K562 (cell line): ENCODE measurements at regions not wholly inside any gene's neighbourhood (a gene's known extent, or its start where the extent isn't known, plus 50 kb on each side); places are given as distances from the start of the nearest gene placed in this dataset.

Experiments used
- ATAC-seq: fragments of 200-7000 bp; cut with Tn5 transposase; 3 replicates; pipeline ENCODE4 v1.9.1; 2020; ENCODE audit warnings: moderate library complexity
- BruUV-seq: library from RNA; stranded (reverse); fragments of 400-500 nt; replicated peaks from 2 replicates; lab custom pipeline; 2021; lab: Mats Ljungman, UMichigan
- CTCF ChIA-PET: fragments of 300-600 bp; formaldehyde crosslinking; extraction: SDS; loops from one replicate; lab custom pipeline; 2021; ENCODE audit warnings: low intra/inter-chr PET ratio; lab: Yijun Ruan, JAX
- POLR2A ChIA-PET: fragments of 300-600, 350-650 bp; sonication (Branson Sonifier 250); formaldehyde crosslinking; extraction: SDS; loops from one replicate; lab custom pipeline; 2021; ENCODE audit warnings: antibody characterized with exemption, inconsistent platforms; lab: Yijun Ruan, JAX
- DNase-seq, 4 experiments: peaks; one replicate each; pipeline versions ENCODE4 v3.0.0 to v3.0.0-alpha.2; 2011 to 2018; ENCODE audit warnings: low spot score in 3 of 4, mixed read lengths in 3 of 4; ENCODE audit errors: extremely low read depth in 1 of 4
- FAIRE-seq: peaks from 2 replicates; lab custom pipeline; 2011; peaks lifted over from hg19 to GRCh38; lab: Jason Lieb, UNC
- H2AFZ ChIP-seq: 2 replicates; pipeline ENCODE4 v1.6.0; 2011; ENCODE audit warnings: low read depth, low read length, control low read depth, inconsistent platforms
- H3K27ac ChIP-seq: fragments of 200-600 bp; 3 replicates; pipeline ENCODE4 v1.8.0; 2011; ENCODE audit warnings: low read depth, mild to moderate bottlenecking, control low read depth, inconsistent platforms, low read length, moderate library complexity, mixed read lengths; ENCODE audit errors: extremely low read depth
- H3K27me3 ChIP-seq, 2 experiments: fragments of 300-600 bp in 1 of 2; 2 replicates in 1 of 2; 3 replicates in 1 of 2; pipeline versions ENCODE4 v1.6.0 to v1.8.0; 2011; ENCODE audit warnings: inconsistent platforms in 2 of 2, low read length in 2 of 2, mild to moderate bottlenecking in 1 of 2, mixed read lengths in 1 of 2, moderate library complexity in 1 of 2; ENCODE audit not compliant: control insufficient read depth in 2 of 2, insufficient read depth in 2 of 2
- H3K36me3 ChIP-seq: fragments of 300-600 bp; 3 replicates; pipeline ENCODE4 v1.8.0; 2011; ENCODE audit warnings: mild to moderate bottlenecking, low read length, inconsistent platforms; ENCODE audit not compliant: control insufficient read depth, insufficient read depth
- H3K4me1 ChIP-seq, 2 experiments: fragments of 200-600 bp in 1 of 2; replicated peaks in 1 of 2; 2 replicates in 1 of 2; 3 replicates in 1 of 2; pipeline versions ENCODE4 v1.5.1 to v1.8.0; 2011; ENCODE audit warnings: inconsistent platforms in 2 of 2, low read length in 2 of 2, mild to moderate bottlenecking in 1 of 2, mixed read lengths in 1 of 2, moderate library complexity in 1 of 2; ENCODE audit not compliant: control insufficient read depth in 2 of 2, insufficient read depth in 2 of 2
- H3K4me2 ChIP-seq: 2 replicates; pipeline ENCODE4 v1.6.1; 2011; ENCODE audit warnings: low read length, control low read depth, inconsistent platforms, mixed read lengths; ENCODE audit not compliant: insufficient read depth
- H3K4me3 ChIP-seq: fragments of 200-600 bp; sonication (generic), shearing (Covaris generic); 2 replicates; pipeline ENCODE4 v1.5.1; 2016; ENCODE audit warnings: control low read depth, inconsistent platforms
- H3K79me2 ChIP-seq: fragments of 200-600 bp; 3 replicates; pipeline ENCODE4 v1.8.0; 2011; ENCODE audit warnings: low read length, inconsistent platforms; ENCODE audit not compliant: control insufficient read depth, insufficient read depth
- H3K9ac ChIP-seq, 2 experiments: 2 replicates each; pipeline versions ENCODE4 v1.6.0 to v1.6.1; 2011; ENCODE audit warnings: low read depth in 2 of 2, low read length in 2 of 2, control low read depth in 1 of 2, inconsistent platforms in 1 of 2, mild to moderate bottlenecking in 1 of 2, mixed read lengths in 1 of 2; ENCODE audit not compliant: insufficient read depth in 1 of 2
- H3K9me1 ChIP-seq: one replicate; pipeline ENCODE4 v1.6.0; 2011; ENCODE audit warnings: inconsistent platforms, mild to moderate bottlenecking, low read length, moderate library complexity; ENCODE audit not compliant: control insufficient read depth, insufficient read depth
- H3K9me3 ChIP-seq: replicated peaks from 2 replicates; pipeline ENCODE4 v1.5.1; 2011; ENCODE audit warnings: low read depth, low read length, inconsistent platforms; ENCODE audit not compliant: control insufficient read depth, insufficient read depth
- H4K20me1 ChIP-seq: replicated peaks from 2 replicates; pipeline ENCODE4 v1.6.1; 2011; ENCODE audit warnings: low read length, inconsistent platforms, mixed read lengths; ENCODE audit not compliant: control insufficient read depth, insufficient read depth
- BMI1 ChIP-seq: fragments of 150-350 bp; IDR thresholded peaks from 2 replicates; pipeline ENCODE4 v1.6.1; 2014; ENCODE audit warnings: low read length
- CCNT2 ChIP-seq: IDR thresholded peaks from 2 replicates; pipeline ENCODE4 v1.6.1; 2011; ENCODE audit warnings: borderline replicate concordance, low read depth, mild to moderate bottlenecking, moderate library complexity, mixed read lengths, low read length; ENCODE audit not compliant: insufficient read length; ENCODE audit errors: extremely low read depth
- CTCF ChIP-seq, 3 experiments: IDR thresholded peaks in 2 of 3; conservative IDR thresholded peaks in 1 of 3; 2 replicates each; pipeline ENCODE4 v1.5.1; 2011 to 2012; ENCODE audit warnings: low read length in 3 of 3, mild to moderate bottlenecking in 3 of 3, control low read depth in 2 of 3, improper control_type of control experiment in 1 of 3, inconsistent platforms in 1 of 3, low read depth in 1 of 3, mixed read lengths in 1 of 3, moderate library complexity in 1 of 3; ENCODE audit not compliant: insufficient read depth in 2 of 3
- GTF2A2 ChIP-seq: IDR thresholded peaks from 2 replicates; pipeline ENCODE4 v1.6.1; 2016; ENCODE audit warnings: mild to moderate bottlenecking, missing genetic modification characterization, missing compliant biosample characterization
- HCFC1 ChIP-seq: IDR thresholded peaks from 2 replicates; pipeline ENCODE4 v1.6.1; 2012; ENCODE audit warnings: low read depth, low read length, improper control_type of control experiment
- KDM4B ChIP-seq, 2 experiments: fragments of 450-650 bp in 1 of 2; sonication (generic) in 1 of 2; IDR thresholded peaks; 2 replicates each; pipeline ENCODE4 v1.6.1; 2016 to 2017; ENCODE audit warnings: borderline replicate concordance in 2 of 2, antibody characterized with exemption in 1 of 2, low read depth in 1 of 2, mild to moderate bottlenecking in 1 of 2
- MAX ChIP-seq: sonication (generic); formaldehyde crosslinking; IDR thresholded peaks from 2 replicates; pipeline ENCODE4 v1.9.0; 2022; ENCODE audit warnings: mild to moderate bottlenecking, missing genetic modification reagents
- PHB ChIP-seq: fragments of 250-450 bp; sonication (Bioruptor Pico); IDR thresholded peaks from 2 replicates; pipeline ENCODE4 v1.5.0; 2021
- POLR2H ChIP-seq: IDR thresholded peaks from 2 replicates; pipeline ENCODE4 v1.6.1; 2016; ENCODE audit warnings: missing genetic modification characterization, low read depth, mild to moderate bottlenecking, control low read depth, missing compliant biosample characterization, moderate library complexity
- RBM25 ChIP-seq: fragments of 200-400 bp; formaldehyde crosslinking; IDR thresholded peaks from 2 replicates; pipeline ENCODE4 v1.6.1; 2018; ENCODE audit warnings: low read length, low read depth, moderate library complexity; ENCODE audit not compliant: severe bottlenecking
- SOX6 ChIP-seq: fragments of 450-650 bp; IDR thresholded peaks from 2 replicates; pipeline ENCODE4 v1.6.1; 2014; ENCODE audit warnings: mild to moderate bottlenecking
- SUPT5H ChIP-seq: fragments of 450-650 bp; IDR thresholded peaks from 2 replicates; pipeline ENCODE4 v1.6.1; 2016
- ZBTB2 ChIP-seq: fragments of 450-650 bp; IDR thresholded peaks from 2 replicates; pipeline ENCODE4 v1.6.1; 2016; ENCODE audit warnings: antibody characterized with exemption
- ZNF696 ChIP-seq: fragments of 250-450 bp; sonication (Bioruptor Pico); conservative IDR thresholded peaks from 2 replicates; pipeline ENCODE4 v1.4.0; 2020; ENCODE audit warnings: mild to moderate bottlenecking, moderate library complexity
- WGBS: fragments of 100-300 bp; shearing (Covaris generic); methylation state at CpG from one replicate; pipeline ENCODE4 v1.1.6; 2016; ENCODE audit warnings: low coverage, mixed read lengths; ENCODE audit not compliant: insufficient coverage; ENCODE audit errors: missing lambda C conversion rate; 5-methylcytosine and 5-hydroxymethylcytosine counted together
- in situ Hi-C: fragments of 300-500 bp; cut with MboI; formaldehyde crosslinking; loops from 4 replicates; pipeline ENCODE4 v1.15.0; 2018; ENCODE audit warnings: inconsistent platforms, mixed read lengths
- intact Hi-C: fragments of 100-400 bp; cut with micrococcal nuclease; formaldehyde crosslinking; loops from 2 replicates; pipeline ENCODE4 v1.14.2; 2022
- TF ChIP-seq, protein P1 (sequence below): sonication (generic); formaldehyde crosslinking; IDR thresholded peaks from 2 replicates; pipeline ENCODE4 v1.8.1; 2023; ENCODE audit warnings: mild to moderate bottlenecking, missing genetic modification reagents

- TF ChIP-seq HCFC1 (no peak), ZBTB2 (no peak)
These were observed 526.5 kb upstream of the NUDT12 start (continued) for GRCh38 chr5:104088876-104089778.

DNA sequence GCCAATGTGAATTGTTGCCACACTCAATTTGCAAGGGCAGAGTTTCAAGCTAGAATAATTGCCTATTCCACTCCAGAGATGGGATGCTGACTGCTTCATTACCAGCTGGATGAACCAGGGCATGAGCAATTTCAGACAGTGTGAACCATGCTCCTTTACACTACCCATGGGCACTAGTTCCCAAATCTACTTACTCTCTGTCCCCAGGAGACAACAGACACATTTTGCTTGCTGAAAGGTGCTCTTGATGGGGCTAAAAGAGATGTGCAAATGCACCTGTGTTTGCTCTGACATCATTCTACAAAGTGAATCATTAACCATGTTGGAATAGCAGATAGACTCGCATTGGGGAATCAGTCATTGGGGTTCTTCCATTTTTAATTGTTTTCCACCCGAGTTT is 522.3 kb upstream of the NUDT12 start:
- Histone ChIP-seq H3K9me3 (no peaks in the 10 kb centered on the region), H3K4me3 (no peak overlapping the region), H3K9me1 (no peaks in the 10 kb centered on the region), H3K4me1 (peaks cover 0 to 12% of the 10 kb centered on the region in 2 experiments; a peak in 3 of 5 replicates), H3K27ac (no peak overlapping the region), H3K27me3 (no peaks in the 10 kb centered on the region), H3K79me2 (peaks cover 27% of the 10 kb centered on the region), H2AFZ (no peak overlapping the region), H3K9ac (no peak overlapping the region), H4K20me1 (no peaks in the 10 kb centered on the region), H3K4me2 (no peak overlapping the region), H3K36me3 (peaks cover 14% of the 10 kb centered on the region)
- ChIA-PET CTCF (no interaction called here), POLR2A (no interaction called here)
- intact Hi-C loops (loop anchor here (10.0 kb wide), 2 partner anchors 500 to 960 kb away; partner anchors contain the start of genes GIN1 and PPIP5K2), in situ Hi-C loops (no loop called here)
- ATAC-seq (no peak), DNase-seq (no peak), FAIRE-seq (no peak)
- WGBS: 61% methylated on average over 2 of the region's 2 CpGs
- no TSS peak for BruUV-seq
- no peak for TF ChIP-seq MAX (CRISPR knock-in tag)
- no peak for TF ChIP-seq KDM4B (IDR thresholded peaks at IDR 0.05; ENCODE audit: borderline replicate concordance in 2 of 2, low read depth in 1 of 2)
- no peak for TF ChIP-seq BMI1
- no peak for TF ChIP-seq CCNT2
- TF ChIP-seq RBM25: no peak
- TF ChIP-seq SOX6: no peak
- TF ChIP-seq CTCF (IDR thresholded peaks at IDR 0.05 in 2 of 3, conservative IDR thresholded peaks at IDR 0.05 in 1 of 3; ENCODE audit: insufficient read depth in 2 of 3, low read depth in 1 of 3, low read length in 3 of 3): no peak
- TF ChIP-seq GTF2A2 (tag): no peak
- TF ChIP-seq ZNF696: no peak
- no peak for TF ChIP-seq POLR2H
- TF ChIP-seq PHB (CRISPR knock-in tag): no peak
- TF ChIP-seq, protein P1, sequence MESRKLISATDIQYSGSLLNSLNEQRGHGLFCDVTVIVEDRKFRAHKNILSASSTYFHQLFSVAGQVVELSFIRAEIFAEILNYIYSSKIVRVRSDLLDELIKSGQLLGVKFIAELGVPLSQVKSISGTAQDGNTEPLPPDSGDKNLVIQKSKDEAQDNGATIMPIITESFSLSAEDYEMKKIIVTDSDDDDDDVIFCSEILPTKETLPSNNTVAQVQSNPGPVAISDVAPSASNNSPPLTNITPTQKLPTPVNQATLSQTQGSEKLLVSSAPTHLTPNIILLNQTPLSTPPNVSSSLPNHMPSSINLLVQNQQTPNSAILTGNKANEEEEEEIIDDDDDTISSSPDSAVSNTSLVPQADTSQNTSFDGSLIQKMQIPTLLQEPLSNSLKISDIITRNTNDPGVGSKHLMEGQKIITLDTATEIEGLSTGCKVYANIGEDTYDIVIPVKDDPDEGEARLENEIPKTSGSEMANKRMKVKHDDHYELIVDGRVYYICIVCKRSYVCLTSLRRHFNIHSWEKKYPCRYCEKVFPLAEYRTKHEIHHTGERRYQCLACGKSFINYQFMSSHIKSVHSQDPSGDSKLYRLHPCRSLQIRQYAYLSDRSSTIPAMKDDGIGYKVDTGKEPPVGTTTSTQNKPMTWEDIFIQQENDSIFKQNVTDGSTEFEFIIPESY (CRISPR knock-in tag): no peak
- TF ChIP-seq SUPT5H: no peak
